ENCODE measurements at regions not wholly inside any gene's neighbourhood (a gene's known extent, or its start where the extent isn't known, plus 50 kb on each side); places are given as distances from the start of the nearest gene placed in this dataset.

DNA sequence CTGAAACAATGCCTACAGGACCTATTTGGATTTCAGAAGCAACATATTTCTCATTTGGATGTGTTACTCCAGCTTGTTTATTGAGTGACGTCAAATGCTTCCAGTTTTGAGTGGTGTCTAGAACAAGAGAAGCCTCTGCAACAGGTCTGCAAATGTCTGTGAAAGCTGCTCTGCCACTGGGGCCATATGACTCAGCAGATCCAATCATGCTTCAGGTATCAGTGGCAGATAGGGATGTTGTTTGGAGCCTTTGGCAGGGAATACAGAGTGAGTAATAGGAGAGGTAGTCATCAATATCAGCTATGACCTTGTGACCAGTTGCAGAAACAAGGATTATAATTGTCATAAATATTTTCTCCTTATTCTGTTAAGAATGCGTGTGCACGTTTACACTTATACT is 141.1 kb upstream of the ZXDA start:
- no peak for DNase-seq
- H3K36me3 ChIP-seq: no peaks in the 10 kb centered on the region
- no peaks in the 10 kb centered on the region for H3K4me1 ChIP-seq
- H3K27me3 ChIP-seq: no peaks in the 10 kb centered on the region
- no peaks in the 10 kb centered on the region for H3K9me3 ChIP-seq
- H3K27ac ChIP-seq: no peak overlapping the region
- H3K9ac ChIP-seq (ENCODE audit: low read depth in 2 of 2, low read length in 2 of 2): no peak overlapping the region
- TF ChIP-seq, protein P1, sequence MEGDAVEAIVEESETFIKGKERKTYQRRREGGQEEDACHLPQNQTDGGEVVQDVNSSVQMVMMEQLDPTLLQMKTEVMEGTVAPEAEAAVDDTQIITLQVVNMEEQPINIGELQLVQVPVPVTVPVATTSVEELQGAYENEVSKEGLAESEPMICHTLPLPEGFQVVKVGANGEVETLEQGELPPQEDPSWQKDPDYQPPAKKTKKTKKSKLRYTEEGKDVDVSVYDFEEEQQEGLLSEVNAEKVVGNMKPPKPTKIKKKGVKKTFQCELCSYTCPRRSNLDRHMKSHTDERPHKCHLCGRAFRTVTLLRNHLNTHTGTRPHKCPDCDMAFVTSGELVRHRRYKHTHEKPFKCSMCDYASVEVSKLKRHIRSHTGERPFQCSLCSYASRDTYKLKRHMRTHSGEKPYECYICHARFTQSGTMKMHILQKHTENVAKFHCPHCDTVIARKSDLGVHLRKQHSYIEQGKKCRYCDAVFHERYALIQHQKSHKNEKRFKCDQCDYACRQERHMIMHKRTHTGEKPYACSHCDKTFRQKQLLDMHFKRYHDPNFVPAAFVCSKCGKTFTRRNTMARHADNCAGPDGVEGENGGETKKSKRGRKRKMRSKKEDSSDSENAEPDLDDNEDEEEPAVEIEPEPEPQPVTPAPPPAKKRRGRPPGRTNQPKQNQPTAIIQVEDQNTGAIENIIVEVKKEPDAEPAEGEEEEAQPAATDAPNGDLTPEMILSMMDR (IDR thresholded peaks at IDR 0.05): no peak
- intact Hi-C loops (cut with DNase I): no loop called here
- H3K4me3 ChIP-seq: no peak overlapping the region

- Histone ChIP-seq H3K36me3 (no peaks in the 10 kb centered on the region), H3K9ac (ENCODE audit: low read depth in 2 of 2, low read length in 2 of 2) (no peak overlapping the region), H3K9me3 (no peaks in the 10 kb centered on the region), H3K27me3 (no peaks in the 10 kb centered on the region), H3K4me3 (no peak overlapping the region), H3K4me1 (no peaks in the 10 kb centered on the region), H3K27ac (no peak overlapping the region)
- no peak for DNase-seq
- intact Hi-C loops (cut with DNase I): no loop called here
- TF ChIP-seq, protein P1 (IDR thresholded peaks at IDR 0.05): no peak
Measured at GRCh38 chrX:58044130-58044529, 133.9 kb upstream of the ZXDA start.

DNA sequence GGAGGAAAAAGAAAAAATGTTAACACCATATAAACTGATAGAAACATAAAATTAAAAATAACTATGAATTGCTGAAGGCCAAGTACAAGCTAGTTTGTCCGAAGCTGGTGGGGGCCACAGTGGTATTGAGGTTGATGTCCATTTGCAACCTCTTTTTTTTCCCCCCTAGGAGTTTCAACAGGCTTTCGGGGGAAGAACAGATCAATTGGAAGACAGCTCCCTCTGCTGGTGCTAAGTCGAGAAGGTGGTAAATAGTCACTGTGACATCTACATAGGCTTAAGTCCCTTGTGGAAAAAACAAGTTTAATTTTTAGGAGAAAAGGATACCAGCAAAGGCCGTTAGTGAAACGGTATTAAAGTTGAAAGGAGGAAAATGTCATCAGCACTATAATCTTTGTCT is 115.7 kb upstream of the ZXDA start:
- no peak overlapping the region for H3K9ac ChIP-seq (ENCODE audit: low read depth in 2 of 2, low read length in 2 of 2)
- no peak overlapping the region for H3K27ac ChIP-seq
- no peaks in the 10 kb centered on the region for H3K27me3 ChIP-seq
- H3K9me3 ChIP-seq: no peaks in the 10 kb centered on the region
- no peak overlapping the region for H3K4me3 ChIP-seq
- TF ChIP-seq, protein P1 (IDR thresholded peaks at IDR 0.05): peak; percentile 63
- intact Hi-C loops (cut with DNase I): loop anchor here (5.0 kb wide), 1 partner anchor 204 kb away; no protein-coding TSS in a partner anchor
- H3K36me3 ChIP-seq: no peaks in the 10 kb centered on the region
- DNase-seq: peak; percentile 39
- H3K4me1 ChIP-seq: no peaks in the 10 kb centered on the region

DNA sequence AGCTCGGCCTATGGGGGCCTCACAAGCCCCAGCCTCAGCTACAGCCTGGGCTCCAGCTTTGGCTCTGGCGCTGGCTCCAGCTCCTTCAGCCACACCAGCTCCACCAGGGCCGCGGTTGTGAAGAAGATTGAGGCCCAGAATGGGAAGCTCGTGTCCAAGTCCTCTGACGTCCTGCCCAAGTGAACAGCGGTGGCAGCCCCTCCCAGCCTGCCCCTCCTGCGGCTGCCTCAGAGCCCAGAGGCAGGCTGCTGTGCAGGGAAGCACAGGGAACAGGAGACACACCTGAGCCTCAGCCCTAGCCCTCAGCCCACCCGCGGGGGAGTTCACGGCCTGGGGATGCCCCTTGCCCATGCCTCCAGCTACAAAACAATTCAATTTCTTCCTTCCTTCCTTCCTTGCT is 75.7 kb upstream of the ZXDA start:
- TF ChIP-seq, protein P1 (IDR thresholded peaks at IDR 0.05): no peak
- Histone ChIP-seq H3K9me3 (no peaks in the 10 kb centered on the region), H3K36me3 (no peaks in the 10 kb centered on the region), H3K4me3 (no peak overlapping the region), H3K4me1 (no peaks in the 10 kb centered on the region), H3K27ac (no peak overlapping the region), H3K9ac (ENCODE audit: low read depth in 2 of 2, low read length in 2 of 2) (no peak overlapping the region), H3K27me3 (no peaks in the 10 kb centered on the region)
- no peak for DNase-seq
- intact Hi-C loops (cut with DNase I): no loop called here

DNA sequence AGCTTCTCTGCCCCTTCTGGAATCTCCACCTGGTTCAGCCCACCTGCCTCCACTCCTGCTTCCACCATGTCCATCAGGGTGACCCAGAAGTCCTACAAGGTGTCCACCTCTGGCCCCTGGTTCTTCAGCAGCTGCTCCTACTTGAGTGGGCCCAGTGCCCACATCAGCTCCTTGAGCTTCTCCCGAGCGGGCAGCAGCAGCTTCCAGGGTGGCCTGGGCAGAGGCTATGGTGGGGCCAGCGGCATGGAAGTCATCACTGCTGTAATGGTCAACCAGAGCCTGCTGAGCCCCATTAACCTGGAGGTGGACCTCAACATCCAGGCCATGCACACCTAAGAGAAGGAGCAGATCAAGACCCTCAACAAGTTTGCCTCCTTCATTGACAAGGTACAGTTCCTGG is 74.4 kb upstream of the ZXDA start:
- DNase-seq: no peak
- Histone ChIP-seq H3K9ac (ENCODE audit: low read depth in 2 of 2, low read length in 2 of 2) (no peak overlapping the region), H3K36me3 (no peaks in the 10 kb centered on the region), H3K27me3 (no peaks in the 10 kb centered on the region), H3K4me3 (no peak overlapping the region), H3K9me3 (no peaks in the 10 kb centered on the region), H3K27ac (no peak overlapping the region), H3K4me1 (no peaks in the 10 kb centered on the region)
- TF ChIP-seq, protein P1 (IDR thresholded peaks at IDR 0.05): no peak
- intact Hi-C loops (cut with DNase I): no loop called here

GRCh38 chrX:57977992-57978391 is 67.7 kb upstream of the ZXDA start:
- no peaks in the 10 kb centered on the region for H3K4me1 ChIP-seq
- TF ChIP-seq, protein P1 (IDR thresholded peaks at IDR 0.05): no peak
- intact Hi-C loops (cut with DNase I): no loop called here
- no peaks in the 10 kb centered on the region for H3K27me3 ChIP-seq
- no peak for DNase-seq
- H3K9ac ChIP-seq (ENCODE audit: low read depth in 2 of 2, low read length in 2 of 2): no peak overlapping the region
- H3K36me3 ChIP-seq: no peaks in the 10 kb centered on the region
- no peak overlapping the region for H3K4me3 ChIP-seq
- H3K9me3 ChIP-seq: no peaks in the 10 kb centered on the region
- no peak overlapping the region for H3K27ac ChIP-seq

Data from colonic mucosa (tissue), 4 donors.